ENCODE measurements at regions not wholly inside any gene's neighbourhood (a gene's known extent, or its start where the extent isn't known, plus 50 kb on each side); places are given as distances from the start of the nearest gene placed in this dataset.

DNA sequence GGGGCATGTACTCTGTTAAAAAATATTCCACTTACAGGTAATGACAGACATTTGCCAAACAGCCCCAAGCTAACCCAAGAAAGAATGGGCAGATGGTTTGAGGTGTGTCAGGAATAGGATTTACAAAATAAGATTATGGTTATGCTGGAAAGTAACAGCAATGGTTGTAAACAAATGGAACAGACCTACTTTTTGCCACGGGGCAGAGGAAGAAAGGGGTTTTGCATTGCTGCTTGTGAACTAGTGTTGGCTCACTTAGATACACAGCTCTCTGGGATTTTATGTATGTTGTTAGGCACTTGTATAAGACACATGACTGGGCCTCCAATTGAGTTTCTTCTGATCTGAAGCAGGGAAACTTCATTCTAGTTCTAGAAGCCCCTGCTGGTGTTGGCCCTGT, 191.5 kb upstream of the GDNF start:
- TF ChIP-seq FOSL1 (IDR thresholded peaks at IDR 0.05; ENCODE audit: low read depth), result no peak
- TF ChIP-seq, protein P1, sequence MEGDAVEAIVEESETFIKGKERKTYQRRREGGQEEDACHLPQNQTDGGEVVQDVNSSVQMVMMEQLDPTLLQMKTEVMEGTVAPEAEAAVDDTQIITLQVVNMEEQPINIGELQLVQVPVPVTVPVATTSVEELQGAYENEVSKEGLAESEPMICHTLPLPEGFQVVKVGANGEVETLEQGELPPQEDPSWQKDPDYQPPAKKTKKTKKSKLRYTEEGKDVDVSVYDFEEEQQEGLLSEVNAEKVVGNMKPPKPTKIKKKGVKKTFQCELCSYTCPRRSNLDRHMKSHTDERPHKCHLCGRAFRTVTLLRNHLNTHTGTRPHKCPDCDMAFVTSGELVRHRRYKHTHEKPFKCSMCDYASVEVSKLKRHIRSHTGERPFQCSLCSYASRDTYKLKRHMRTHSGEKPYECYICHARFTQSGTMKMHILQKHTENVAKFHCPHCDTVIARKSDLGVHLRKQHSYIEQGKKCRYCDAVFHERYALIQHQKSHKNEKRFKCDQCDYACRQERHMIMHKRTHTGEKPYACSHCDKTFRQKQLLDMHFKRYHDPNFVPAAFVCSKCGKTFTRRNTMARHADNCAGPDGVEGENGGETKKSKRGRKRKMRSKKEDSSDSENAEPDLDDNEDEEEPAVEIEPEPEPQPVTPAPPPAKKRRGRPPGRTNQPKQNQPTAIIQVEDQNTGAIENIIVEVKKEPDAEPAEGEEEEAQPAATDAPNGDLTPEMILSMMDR (IDR thresholded peaks at IDR 0.05 in 2 of 3, conservative IDR thresholded peaks at IDR 0.05 in 1 of 3; ENCODE audit: borderline replicate concordance in 1 of 3, insufficient read depth in 1 of 3, low read depth in 2 of 3, low read length in 2 of 3), result no peak
- no peak for TF ChIP-seq POLR2A (IDR thresholded peaks at IDR 0.05; ENCODE audit: borderline replicate concordance, extremely low read depth, insufficient read depth, insufficient read length)
- no peak for TF ChIP-seq SRF (IDR thresholded peaks at IDR 0.05; ENCODE audit: low read depth)
- TF ChIP-seq ZNF274 (IDR thresholded peaks at IDR 0.05; ENCODE audit: low read depth, low read length), result no peak
- TF ChIP-seq, protein P2, sequence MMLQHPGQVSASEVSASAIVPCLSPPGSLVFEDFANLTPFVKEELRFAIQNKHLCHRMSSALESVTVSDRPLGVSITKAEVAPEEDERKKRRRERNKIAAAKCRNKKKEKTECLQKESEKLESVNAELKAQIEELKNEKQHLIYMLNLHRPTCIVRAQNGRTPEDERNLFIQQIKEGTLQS (IDR thresholded peaks at IDR 0.05), result no peak
